ENCODE measurements at regions not wholly inside any gene's neighbourhood (a gene's known extent, or its start where the extent isn't known, plus 50 kb on each side); places are given as distances from the start of the nearest gene placed in this dataset.
"Not testable (repeated sequence)": the region's sequence is repeated elsewhere in the genome, so short reads cannot be mapped to it uniquely, and the experiment has no call there.

DNA sequence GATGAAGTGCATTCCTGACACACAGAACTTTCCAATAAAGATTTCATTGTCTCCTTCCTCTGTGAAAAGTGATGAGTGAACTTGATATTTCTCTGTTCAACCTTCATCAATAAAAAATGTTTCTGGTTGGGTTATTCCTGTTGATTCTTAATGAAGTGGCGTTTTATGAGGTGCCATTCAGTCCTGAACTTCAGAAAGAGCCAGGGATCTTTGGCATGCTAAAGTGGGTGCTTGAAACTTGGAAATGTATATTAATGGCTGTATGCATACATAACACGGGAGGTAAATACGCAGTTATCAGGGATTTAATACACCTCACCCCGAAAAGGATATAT, 151.6 kb downstream of the ACTR3B start:
- Histone ChIP-seq H3K4me3 (ENCODE audit: low read depth, low read length) (no peak overlapping the region), H3K27me3 (replicated peaks) (no peaks in the 10 kb centered on the region), H3K36me3 (replicated peaks) (no peaks in the 10 kb centered on the region), H3K27ac (no peak overlapping the region)
- DNase-seq, result no peak
- TF ChIP-seq, protein P1, sequence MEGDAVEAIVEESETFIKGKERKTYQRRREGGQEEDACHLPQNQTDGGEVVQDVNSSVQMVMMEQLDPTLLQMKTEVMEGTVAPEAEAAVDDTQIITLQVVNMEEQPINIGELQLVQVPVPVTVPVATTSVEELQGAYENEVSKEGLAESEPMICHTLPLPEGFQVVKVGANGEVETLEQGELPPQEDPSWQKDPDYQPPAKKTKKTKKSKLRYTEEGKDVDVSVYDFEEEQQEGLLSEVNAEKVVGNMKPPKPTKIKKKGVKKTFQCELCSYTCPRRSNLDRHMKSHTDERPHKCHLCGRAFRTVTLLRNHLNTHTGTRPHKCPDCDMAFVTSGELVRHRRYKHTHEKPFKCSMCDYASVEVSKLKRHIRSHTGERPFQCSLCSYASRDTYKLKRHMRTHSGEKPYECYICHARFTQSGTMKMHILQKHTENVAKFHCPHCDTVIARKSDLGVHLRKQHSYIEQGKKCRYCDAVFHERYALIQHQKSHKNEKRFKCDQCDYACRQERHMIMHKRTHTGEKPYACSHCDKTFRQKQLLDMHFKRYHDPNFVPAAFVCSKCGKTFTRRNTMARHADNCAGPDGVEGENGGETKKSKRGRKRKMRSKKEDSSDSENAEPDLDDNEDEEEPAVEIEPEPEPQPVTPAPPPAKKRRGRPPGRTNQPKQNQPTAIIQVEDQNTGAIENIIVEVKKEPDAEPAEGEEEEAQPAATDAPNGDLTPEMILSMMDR (IDR thresholded peaks at IDR 0.05; ENCODE audit: low read depth, low read length, missing control alignments), result no peak
- in situ Hi-C loops (cut with HindIII; ENCODE audit: low pct_ligation_motif_present, low sequenced_read_pairs), result no loop called here

DNA sequence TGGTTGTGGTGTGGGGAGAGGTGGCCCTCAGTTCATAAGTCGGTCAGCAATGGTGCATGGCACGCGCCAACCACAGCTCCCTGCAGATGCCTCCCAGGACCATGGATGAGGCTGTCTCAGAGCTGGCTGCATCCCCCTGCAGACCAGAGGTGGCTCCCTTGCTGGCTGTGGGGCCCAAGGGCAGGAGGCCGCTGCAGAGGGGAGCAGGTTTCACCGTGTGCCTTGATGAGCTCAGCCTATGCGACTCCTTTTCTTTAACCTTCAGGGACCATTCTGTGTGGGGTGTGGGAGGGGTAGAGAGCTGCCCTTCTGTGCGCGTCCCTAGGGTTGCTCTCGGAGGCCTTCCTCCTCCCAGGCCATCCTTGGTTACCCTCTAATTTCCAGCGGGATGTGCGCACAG, 152.4 kb downstream of the ACTR3B start:
- no peaks in the 10 kb centered on the region for H3K36me3 ChIP-seq (replicated peaks)
- in situ Hi-C loops (cut with HindIII; ENCODE audit: low pct_ligation_motif_present, low sequenced_read_pairs), result no loop called here
- TF ChIP-seq, protein P1 (IDR thresholded peaks at IDR 0.05; ENCODE audit: low read depth, low read length, missing control alignments), result no peak
- H3K27ac ChIP-seq, result no peak overlapping the region
- no peak overlapping the region for H3K4me3 ChIP-seq (ENCODE audit: low read depth, low read length)
- no peak for DNase-seq
- H3K27me3 ChIP-seq (replicated peaks), result no peaks in the 10 kb centered on the region

DNA sequence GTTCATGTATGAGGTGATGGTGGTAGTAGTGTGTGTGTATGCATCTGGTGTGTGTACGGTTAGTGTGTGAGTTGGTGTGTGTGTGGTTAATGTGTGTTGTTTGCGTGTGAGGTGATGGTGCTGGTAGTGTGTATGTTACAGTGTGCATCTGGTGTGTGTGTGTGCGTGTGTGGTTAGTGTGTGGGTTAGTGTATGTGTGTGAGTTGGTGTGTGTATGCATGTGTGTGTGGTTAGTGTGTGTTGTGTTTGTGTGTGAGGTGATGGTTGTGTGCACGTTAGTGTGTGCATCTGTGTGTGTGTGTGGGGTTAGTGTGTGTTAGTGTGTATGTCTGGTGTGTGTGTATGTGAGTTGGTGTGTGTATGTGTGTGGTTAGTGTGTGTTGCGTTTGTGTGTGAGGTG, 153.0 kb downstream of the ACTR3B start:
- H3K36me3 ChIP-seq (replicated peaks), result no peaks in the 10 kb centered on the region
- no peak overlapping the region for H3K27ac ChIP-seq
- TF ChIP-seq, protein P1 (IDR thresholded peaks at IDR 0.05; ENCODE audit: low read depth, low read length, missing control alignments), result no peak
- DNase-seq, result no peak
- in situ Hi-C loops (cut with HindIII; ENCODE audit: low pct_ligation_motif_present, low sequenced_read_pairs), result no loop called here
- H3K27me3 ChIP-seq (replicated peaks), result no peaks in the 10 kb centered on the region
- H3K4me3 ChIP-seq (ENCODE audit: low read depth, low read length), result no peak overlapping the region

DNA sequence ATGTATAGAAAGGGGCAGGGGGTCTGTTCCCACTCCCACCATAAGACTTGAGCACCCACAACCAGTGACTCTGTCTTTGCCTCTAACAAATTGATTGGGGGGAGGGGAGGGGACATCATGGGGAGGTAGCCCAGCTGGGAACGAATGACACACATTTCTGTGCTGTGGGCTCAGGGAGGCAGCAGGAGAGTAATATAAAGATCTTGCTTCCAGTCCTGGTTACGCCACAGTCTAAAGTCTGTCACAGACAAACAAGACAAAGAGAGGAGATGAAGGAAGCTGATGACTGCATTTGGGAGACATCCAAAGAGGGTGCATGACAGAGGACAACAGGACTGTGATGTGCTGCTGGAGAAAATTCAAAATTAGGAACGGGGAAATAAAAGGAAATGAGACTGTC, 153.9 kb downstream of the ACTR3B start:
- no peak for DNase-seq
- no peak overlapping the region for H3K4me3 ChIP-seq (ENCODE audit: low read depth, low read length)
- TF ChIP-seq, protein P1 (IDR thresholded peaks at IDR 0.05; ENCODE audit: low read depth, low read length, missing control alignments), result no peak
- H3K27ac ChIP-seq, result no peak overlapping the region
- no peaks in the 10 kb centered on the region for H3K36me3 ChIP-seq (replicated peaks)
- in situ Hi-C loops (cut with HindIII; ENCODE audit: low pct_ligation_motif_present, low sequenced_read_pairs), result no loop called here
- H3K27me3 ChIP-seq (replicated peaks), result no peaks in the 10 kb centered on the region

DNA sequence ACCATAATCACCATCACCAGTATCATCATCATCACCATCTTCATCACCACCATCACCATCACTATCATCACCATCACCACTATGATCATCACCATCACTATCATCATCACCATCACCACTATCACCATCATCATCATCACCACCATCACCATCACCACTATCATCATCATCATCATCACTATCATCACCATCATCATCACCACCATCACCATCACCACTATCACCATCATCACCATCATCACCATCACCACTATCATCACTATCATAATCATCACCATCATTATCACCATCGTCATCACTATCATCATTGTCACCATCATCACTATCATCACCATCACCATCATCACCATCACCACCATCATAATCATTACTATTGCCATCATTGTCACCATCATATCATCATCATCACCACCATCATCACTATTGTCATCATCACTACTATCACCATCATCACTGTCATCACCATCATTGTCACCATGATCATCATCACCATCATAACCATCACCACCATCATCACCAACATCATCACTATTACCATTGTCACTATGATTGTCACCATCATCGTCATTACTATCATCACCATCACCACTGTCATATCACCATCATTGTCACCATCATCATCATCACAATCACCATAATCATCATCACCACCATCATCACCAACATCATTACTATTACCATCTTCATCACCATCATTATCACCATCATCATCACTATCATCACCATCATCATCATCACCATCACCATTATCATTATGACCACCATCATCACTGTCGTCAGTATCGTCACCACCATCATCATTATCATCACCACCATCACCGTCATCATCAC, 154.7 kb downstream of the ACTR3B start:
- Histone ChIP-seq H3K4me3 (ENCODE audit: low read depth, low read length) (no peak overlapping the region), H3K27me3 (replicated peaks) (no peaks in the 10 kb centered on the region), H3K27ac (no peak overlapping the region), H3K36me3 (replicated peaks) (no peaks in the 10 kb centered on the region)
- in situ Hi-C loops (cut with HindIII; ENCODE audit: low pct_ligation_motif_present, low sequenced_read_pairs), result no loop called here
- TF ChIP-seq, protein P1 (IDR thresholded peaks at IDR 0.05; ENCODE audit: low read depth, low read length, missing control alignments), result no peak
- DNase-seq, result no peak

DNA sequence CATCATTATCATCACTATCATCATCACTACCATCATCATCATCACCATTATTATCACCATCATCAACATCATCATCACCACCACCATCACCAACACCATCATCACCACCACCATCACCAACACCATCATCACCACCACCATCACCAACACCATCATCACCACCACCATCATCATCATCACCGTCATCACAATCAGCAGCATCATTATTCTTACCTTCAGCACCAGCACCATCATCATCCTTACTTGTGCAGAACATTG, 155.2 kb downstream of the ACTR3B start:
- H3K27ac ChIP-seq; DNase-seq; H3K4me3 ChIP-seq (ENCODE audit: low read depth, low read length); H3K36me3 ChIP-seq (replicated peaks); H3K27me3 ChIP-seq (replicated peaks); in situ Hi-C loops (cut with HindIII; ENCODE audit: low pct_ligation_motif_present, low sequenced_read_pairs): not testable (repeated sequence)

All from brain microvascular endothelial cell (primary cell).